ENCODE measurements at regions not wholly inside any gene's neighbourhood (a gene's known extent, or its start where the extent isn't known, plus 50 kb on each side); places are given as distances from the start of the nearest gene placed in this dataset.

- no peaks in the 10 kb centered on the region for H4K20me1 ChIP-seq (ENCODE audit: insufficient read depth, low read length, poor library complexity, severe bottlenecking)
- H3K4me1 ChIP-seq (ENCODE audit: insufficient read depth, low read length, poor library complexity, severe bottlenecking), result no peaks in the 10 kb centered on the region
- H3K9me3 ChIP-seq (ENCODE audit: insufficient read depth, low read depth, low read length), result no peaks in the 10 kb centered on the region
- H3K4me2 ChIP-seq (ENCODE audit: low read depth, low read length, poor library complexity, severe bottlenecking), result no peak overlapping the region
- no peaks in the 10 kb centered on the region for H3F3A ChIP-seq (ENCODE audit: low read depth)
- H3K4me3 ChIP-seq (ENCODE audit: low read length, poor library complexity, severe bottlenecking), result no peak overlapping the region
- H3K27me3 ChIP-seq (ENCODE audit: insufficient read depth, low read length, poor library complexity, severe bottlenecking), result no peaks in the 10 kb centered on the region
- H3K36me3 ChIP-seq (ENCODE audit: insufficient read depth, low read length), result no peaks in the 10 kb centered on the region
- H3K9ac ChIP-seq (ENCODE audit: low read depth, low read length, poor library complexity, severe bottlenecking), result no peak overlapping the region
- TF ChIP-seq CTCF (conservative IDR thresholded peaks at IDR 0.05; ENCODE audit: low read length) (no peak), EZH2phosphoT487 (IDR thresholded peaks at IDR 0.05; ENCODE audit: borderline replicate concordance) (no peak)
- H3K9me2 ChIP-seq (replicated peaks; ENCODE audit: low read depth, low read length), result no peaks in the 10 kb centered on the region
- H2AFZ ChIP-seq (ENCODE audit: low read length), result no peak overlapping the region
- H3K79me2 ChIP-seq (ENCODE audit: insufficient read depth, low read length), result no peaks in the 10 kb centered on the region
These were observed 270.0 kb upstream of the HSF2 start for GRCh38 chr6:122129313-122130025.

GRCh38 chr6:122130026-122130348, 269.5 kb upstream of the HSF2 start:
- Histone ChIP-seq H3K9me3 (ENCODE audit: insufficient read depth, low read depth, low read length) (no peaks in the 10 kb centered on the region), H2AFZ (ENCODE audit: low read length) (no peak overlapping the region), H3K4me3 (ENCODE audit: low read length, poor library complexity, severe bottlenecking) (no peak overlapping the region), H3K9me2 (replicated peaks; ENCODE audit: low read depth, low read length) (no peaks in the 10 kb centered on the region), H3K27me3 (ENCODE audit: insufficient read depth, low read length, poor library complexity, severe bottlenecking) (no peaks in the 10 kb centered on the region), H3K79me2 (ENCODE audit: insufficient read depth, low read length) (no peaks in the 10 kb centered on the region), H3F3A (ENCODE audit: low read depth) (no peaks in the 10 kb centered on the region), H3K9ac (ENCODE audit: low read depth, low read length, poor library complexity, severe bottlenecking) (no peak overlapping the region), H3K4me2 (ENCODE audit: low read depth, low read length, poor library complexity, severe bottlenecking) (no peak overlapping the region), H3K4me1 (ENCODE audit: insufficient read depth, low read length, poor library complexity, severe bottlenecking) (no peaks in the 10 kb centered on the region), H3K36me3 (ENCODE audit: insufficient read depth, low read length) (no peaks in the 10 kb centered on the region), H4K20me1 (ENCODE audit: insufficient read depth, low read length, poor library complexity, severe bottlenecking) (no peaks in the 10 kb centered on the region)
- no peak for TF ChIP-seq EZH2phosphoT487 (IDR thresholded peaks at IDR 0.05; ENCODE audit: borderline replicate concordance)

- Histone ChIP-seq H4K20me1 (ENCODE audit: insufficient read depth, low read length, poor library complexity, severe bottlenecking) (no peaks in the 10 kb centered on the region), H2AFZ (ENCODE audit: low read length) (no peak overlapping the region), H3K27me3 (ENCODE audit: insufficient read depth, low read length, poor library complexity, severe bottlenecking) (no peaks in the 10 kb centered on the region), H3K9ac (ENCODE audit: low read depth, low read length, poor library complexity, severe bottlenecking) (no peak overlapping the region), H3K79me2 (ENCODE audit: insufficient read depth, low read length) (no peaks in the 10 kb centered on the region), H3F3A (ENCODE audit: low read depth) (no peaks in the 10 kb centered on the region), H3K4me1 (ENCODE audit: insufficient read depth, low read length, poor library complexity, severe bottlenecking) (no peaks in the 10 kb centered on the region), H3K9me3 (ENCODE audit: insufficient read depth, low read depth, low read length) (no peaks in the 10 kb centered on the region), H3K4me2 (ENCODE audit: low read depth, low read length, poor library complexity, severe bottlenecking) (no peak overlapping the region), H3K4me3 (ENCODE audit: low read length, poor library complexity, severe bottlenecking) (no peak overlapping the region), H3K36me3 (ENCODE audit: insufficient read depth, low read length) (no peaks in the 10 kb centered on the region), H3K9me2 (replicated peaks; ENCODE audit: low read depth, low read length) (no peaks in the 10 kb centered on the region)
- TF ChIP-seq CTCF (conservative IDR thresholded peaks at IDR 0.05; ENCODE audit: low read length) (no peak), EZH2phosphoT487 (IDR thresholded peaks at IDR 0.05; ENCODE audit: borderline replicate concordance) (no peak)
These were observed 268.9 kb upstream of the HSF2 start for GRCh38 chr6:122130518-122130917.

- Histone ChIP-seq H3K27me3 (ENCODE audit: insufficient read depth, low read length, poor library complexity, severe bottlenecking) (no peaks in the 10 kb centered on the region), H3K9ac (ENCODE audit: low read depth, low read length, poor library complexity, severe bottlenecking) (no peak overlapping the region), H3F3A (ENCODE audit: low read depth) (no peaks in the 10 kb centered on the region), H3K9me3 (ENCODE audit: insufficient read depth, low read depth, low read length) (no peaks in the 10 kb centered on the region), H3K9me2 (replicated peaks; ENCODE audit: low read depth, low read length) (no peaks in the 10 kb centered on the region), H3K4me3 (ENCODE audit: low read length, poor library complexity, severe bottlenecking) (no peak overlapping the region), H3K79me2 (ENCODE audit: insufficient read depth, low read length) (no peaks in the 10 kb centered on the region), H3K4me1 (ENCODE audit: insufficient read depth, low read length, poor library complexity, severe bottlenecking) (no peaks in the 10 kb centered on the region), H3K36me3 (ENCODE audit: insufficient read depth, low read length) (no peaks in the 10 kb centered on the region), H2AFZ (ENCODE audit: low read length) (no peak overlapping the region), H3K4me2 (ENCODE audit: low read depth, low read length, poor library complexity, severe bottlenecking) (no peak overlapping the region), H4K20me1 (ENCODE audit: insufficient read depth, low read length, poor library complexity, severe bottlenecking) (no peaks in the 10 kb centered on the region)
- TF ChIP-seq EZH2phosphoT487 (IDR thresholded peaks at IDR 0.05; ENCODE audit: borderline replicate concordance) (no peak), CTCF (conservative IDR thresholded peaks at IDR 0.05; ENCODE audit: low read length) (no peak)
These were observed 263.1 kb upstream of the HSF2 start for GRCh38 chr6:122136386-122136785.

Data from Loucy (cell line).